ENCODE measurements at regions not wholly inside any gene's neighbourhood (a gene's known extent, or its start where the extent isn't known, plus 50 kb on each side); places are given as distances from the start of the nearest gene placed in this dataset.

GRCh38 chr18:10259901-10260300 lies 194.5 kb upstream of the APCDD1 start:
- intact Hi-C loops (cut with DNase I) = no loop called here
- no peaks in the 10 kb centered on the region for H3K36me3 ChIP-seq
- 50% methylated on average over 3 of the region's 3 CpGs for WGBS
- H3K4me3 ChIP-seq = no peak overlapping the region
- no peak for TF ChIP-seq CTCF (IDR thresholded peaks at IDR 0.05)
- TF ChIP-seq POLR2A (IDR thresholded peaks at IDR 0.05) = no peak
- no peak for TF ChIP-seq POLR2AphosphoS5 (IDR thresholded peaks at IDR 0.05)
- DNase-seq (ENCODE audit: low spot score) = no peak
- H3K27ac ChIP-seq = no peak overlapping the region
- no peaks in the 10 kb centered on the region for H3K4me1 ChIP-seq (replicated peaks)
- no peaks in the 10 kb centered on the region for H3K27me3 ChIP-seq (replicated peaks; ENCODE audit: insufficient read depth)
- no peaks in the 10 kb centered on the region for H3K9me3 ChIP-seq

GRCh38 chr18:10261344-10262276 lies 192.8 kb upstream of the APCDD1 start:
- no peaks in the 10 kb centered on the region for H3K4me1 ChIP-seq (replicated peaks)
- intact Hi-C loops (cut with DNase I) = no loop called here
- no peaks in the 10 kb centered on the region for H3K9me3 ChIP-seq
- no peak overlapping the region for H3K4me3 ChIP-seq
- no peak for DNase-seq (ENCODE audit: low spot score)
- H3K36me3 ChIP-seq = no peaks in the 10 kb centered on the region
- TF ChIP-seq CTCF (IDR thresholded peaks at IDR 0.05) (no peak), POLR2A (IDR thresholded peaks at IDR 0.05) (no peak), POLR2AphosphoS5 (IDR thresholded peaks at IDR 0.05) (no peak)
- H3K27me3 ChIP-seq (replicated peaks; ENCODE audit: insufficient read depth) = no peaks in the 10 kb centered on the region
- 90% methylated on average over 5 of the region's 5 CpGs for WGBS
- H3K27ac ChIP-seq = no peak overlapping the region

DNA sequence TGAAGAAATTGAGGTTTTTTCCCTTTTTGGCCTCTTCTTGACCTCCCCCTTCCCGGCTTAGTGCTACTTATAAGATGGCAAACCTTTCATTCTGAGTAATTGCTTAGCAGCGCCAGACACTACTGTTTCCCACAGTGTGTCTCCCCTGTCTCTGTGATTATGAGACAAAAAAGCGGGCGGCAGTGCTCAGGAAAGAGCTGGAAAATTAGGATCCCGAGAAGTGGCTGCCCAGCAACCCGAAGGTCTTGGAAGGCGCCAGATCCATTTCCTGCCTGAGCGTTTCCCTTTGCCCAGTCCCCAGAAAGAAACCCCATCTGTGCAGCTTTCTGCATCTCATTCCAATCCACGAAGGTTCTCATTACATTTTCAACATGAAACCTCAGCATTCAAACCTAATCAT lies 191.9 kb upstream of the APCDD1 start:
- 97% methylated on average over 9 of the region's 9 CpGs for WGBS

GRCh38 chr18:10264260-10264659 lies 190.2 kb upstream of the APCDD1 start:
- Histone ChIP-seq H3K27ac (no peak overlapping the region), H3K4me3 (no peak overlapping the region), H3K9me3 (no peaks in the 10 kb centered on the region), H3K4me1 (replicated peaks) (no peaks in the 10 kb centered on the region), H3K36me3 (no peaks in the 10 kb centered on the region), H3K27me3 (replicated peaks; ENCODE audit: insufficient read depth) (no peaks in the 10 kb centered on the region)
- TF ChIP-seq POLR2A (IDR thresholded peaks at IDR 0.05) (no peak), CTCF (IDR thresholded peaks at IDR 0.05) (no peak), POLR2AphosphoS5 (IDR thresholded peaks at IDR 0.05) (no peak)
- DNase-seq (ENCODE audit: low spot score) = no peak
- intact Hi-C loops (cut with DNase I) = no loop called here
- 97% methylated on average over 7 of the region's 7 CpGs for WGBS

More for the DNA sequence above, 191.9 kb upstream of the APCDD1 start:
- no peaks in the 10 kb centered on the region for H3K36me3 ChIP-seq
- no peak overlapping the region for H3K27ac ChIP-seq
- H3K9me3 ChIP-seq = no peaks in the 10 kb centered on the region
- H3K27me3 ChIP-seq (replicated peaks; ENCODE audit: insufficient read depth) = no peaks in the 10 kb centered on the region
- H3K4me3 ChIP-seq = no peak overlapping the region
- DNase-seq (ENCODE audit: low spot score) = no peak
- intact Hi-C loops (cut with DNase I) = no loop called here
- TF ChIP-seq CTCF (IDR thresholded peaks at IDR 0.05) (no peak), POLR2A (IDR thresholded peaks at IDR 0.05) (no peak), POLR2AphosphoS5 (IDR thresholded peaks at IDR 0.05) (no peak)
- no peaks in the 10 kb centered on the region for H3K4me1 ChIP-seq (replicated peaks)

Data from prostate gland (tissue), 2 donors.